NCI-H774 (cell line): ENCODE measurements at regions not wholly inside any gene's neighbourhood (a gene's known extent, or its start where the extent isn't known, plus 50 kb on each side); places are given as distances from the start of the nearest gene placed in this dataset.

Experiments
- DNase-seq: peaks from one replicate; lab custom pipeline; 2025; lab: John Stamatoyannopoulos, UW

DNA sequence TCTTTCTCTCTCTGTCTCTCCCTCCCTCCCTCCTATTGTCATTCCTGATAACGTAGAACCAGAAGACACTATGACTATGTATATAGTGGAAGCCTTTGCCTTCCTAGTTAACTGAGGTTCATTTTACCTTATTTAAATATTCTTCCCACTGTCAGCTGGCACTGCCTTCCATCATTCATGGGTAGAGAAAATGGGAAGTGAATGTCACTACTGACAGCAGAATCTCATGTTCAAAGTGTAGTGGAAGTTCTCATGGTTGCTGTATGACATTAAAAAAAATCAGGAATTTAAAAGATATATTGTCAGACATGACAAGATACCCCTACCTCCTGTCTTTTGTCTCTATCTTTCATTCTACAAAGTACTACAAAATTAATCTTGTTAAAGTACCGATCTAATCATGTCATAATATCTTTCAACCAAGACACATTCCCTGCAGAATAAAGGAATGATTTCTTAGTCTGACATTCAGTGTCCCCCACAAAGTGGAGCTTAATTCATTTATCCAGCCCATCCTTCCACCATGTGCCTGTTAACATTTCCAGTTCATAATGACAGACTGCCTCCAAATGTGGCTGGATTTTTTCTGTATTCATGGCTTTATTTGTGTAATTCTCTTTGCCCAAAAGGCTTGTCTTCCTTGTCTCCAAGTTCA, 250.1 kb upstream of the CDH20 start:
- no peak for DNase-seq

GRCh38 chr18:61085036-61085435, 248.2 kb upstream of the CDH20 start:
- DNase-seq, result no peak

- DNase-seq, result no peak
Measured at GRCh38 chr18:61085761-61086160, 247.5 kb upstream of the CDH20 start.

DNA sequence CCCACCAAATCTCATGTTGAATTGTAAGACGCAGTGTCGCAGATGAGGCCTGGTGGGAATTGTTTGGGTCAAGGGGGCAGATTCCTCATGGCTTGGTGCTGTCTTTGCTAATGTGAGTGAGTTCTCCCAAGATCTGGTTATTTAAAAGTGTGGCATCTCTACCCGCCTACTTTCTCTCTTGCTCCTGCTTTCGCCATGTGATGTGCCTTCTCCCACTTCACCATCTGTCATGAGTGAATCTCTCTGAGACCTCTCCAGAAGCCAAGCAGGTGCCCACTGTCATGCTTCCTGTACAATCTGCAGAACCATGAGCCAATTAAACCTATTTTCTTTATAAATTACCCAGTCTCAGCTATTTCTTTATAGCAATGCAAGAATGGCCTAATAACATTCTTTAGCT, 246.6 kb upstream of the CDH20 start:
- DNase-seq, result no peak

DNA sequence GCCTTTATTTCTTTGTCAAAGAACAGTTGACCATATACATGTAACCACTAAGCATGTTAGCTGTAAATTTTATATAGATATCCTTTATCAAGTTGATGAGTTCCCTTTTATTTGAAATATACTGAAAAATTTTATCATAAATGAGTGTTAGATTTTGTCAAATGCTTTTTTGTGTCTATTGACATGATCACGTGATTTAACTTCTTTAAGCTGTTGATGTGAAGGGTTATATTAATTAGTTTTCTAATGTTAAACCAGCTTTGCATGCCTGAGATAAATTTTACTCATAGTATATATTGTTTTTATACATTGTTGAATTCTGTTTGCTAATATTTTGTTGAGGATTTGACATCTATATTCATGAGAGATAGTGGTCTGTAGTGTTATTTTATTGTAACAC, 241.9 kb upstream of the CDH20 start:
- DNase-seq, result no peak

GRCh38 chr18:61093965-61094364, 239.3 kb upstream of the CDH20 start:
- DNase-seq, result peak; percentile 16

GRCh38 chr18:61096226-61096625, 237.0 kb upstream of the CDH20 start:
- no peak for DNase-seq

DNA sequence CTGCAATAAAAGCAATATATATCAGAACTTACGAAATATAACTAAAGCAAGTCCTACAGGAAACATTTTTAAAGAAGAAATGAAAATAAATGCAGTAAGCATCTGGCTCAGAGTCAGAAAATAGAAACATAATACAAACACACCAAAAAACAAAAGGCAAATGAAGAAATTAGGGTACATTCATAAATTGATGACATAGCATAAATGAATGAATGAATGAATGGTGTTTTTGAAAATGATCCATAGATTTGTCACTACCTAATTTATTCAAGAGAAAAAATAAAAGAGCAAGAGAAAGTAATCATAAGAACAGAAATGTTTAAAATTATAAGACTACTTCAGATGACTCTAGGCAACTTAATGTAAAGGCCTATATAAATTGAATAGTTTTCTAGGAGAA, 226.1 kb upstream of the CDH20 start:
- DNase-seq, result no peak

- no peak for DNase-seq
Measured at GRCh38 chr18:61108706-61109105, 224.5 kb upstream of the CDH20 start.

DNA sequence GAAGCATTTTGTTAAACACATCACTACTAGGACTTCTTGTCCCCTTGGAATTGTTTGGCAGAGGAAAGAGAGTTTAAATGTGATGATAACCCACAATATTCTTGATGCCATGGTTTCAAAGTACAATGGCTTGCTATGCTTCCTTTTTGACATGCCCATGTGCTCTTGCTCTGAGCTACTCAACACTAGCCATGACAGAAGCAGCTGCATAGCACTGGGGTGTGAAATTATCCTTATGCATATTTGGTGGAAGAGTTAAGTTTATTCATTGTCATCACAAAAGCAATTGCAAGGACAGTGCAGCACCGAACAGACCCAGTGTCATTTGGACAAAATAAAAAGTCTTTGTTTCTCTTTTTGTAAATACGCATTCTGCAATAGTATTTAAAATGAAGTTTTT, 209.9 kb upstream of the CDH20 start:
- DNase-seq, result no peak

GRCh38 chr18:61127714-61128467, 205.3 kb upstream of the CDH20 start:
- DNase-seq, result peak; percentile 23

- DNase-seq, result no peak
Measured at GRCh38 chr18:61129001-61129400, 204.2 kb upstream of the CDH20 start.

- no peak for DNase-seq
Measured at GRCh38 chr18:61132031-61132430, 201.2 kb upstream of the CDH20 start.

DNA sequence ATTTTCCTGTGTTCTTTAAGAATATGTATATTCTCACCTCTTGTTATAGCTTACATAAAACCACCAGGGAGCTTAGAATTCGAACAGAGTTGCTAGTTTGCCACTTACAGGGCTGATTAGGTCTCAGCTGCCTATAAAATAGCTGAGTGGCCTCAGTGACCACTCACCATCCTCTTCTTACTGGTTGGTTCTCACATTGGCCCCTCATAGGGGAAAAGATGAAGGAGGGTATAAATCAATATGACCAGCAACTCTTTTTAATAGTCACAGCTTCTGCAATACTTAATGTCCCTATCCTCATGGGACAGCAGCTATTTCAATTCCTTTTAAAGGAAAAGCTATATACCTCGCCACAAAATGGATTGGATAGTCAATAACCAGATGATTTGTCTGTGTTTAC, 199.4 kb upstream of the CDH20 start:
- DNase-seq, result no peak

- no peak for DNase-seq
Measured at GRCh38 chr18:61136711-61137251, 196.4 kb upstream of the CDH20 start.

- DNase-seq, result no peak
Measured at GRCh38 chr18:61141691-61142090, 191.5 kb upstream of the CDH20 start.

- DNase-seq, result no peak
Measured at GRCh38 chr18:61148322-61148721, 184.9 kb upstream of the CDH20 start.

- DNase-seq, result no peak
Measured at GRCh38 chr18:61149786-61150185, 183.4 kb upstream of the CDH20 start.

- DNase-seq, result no peak
Measured at GRCh38 chr18:61153571-61153970, 179.7 kb upstream of the CDH20 start.

GRCh38 chr18:61154866-61155265, 178.4 kb upstream of the CDH20 start:
- DNase-seq, result no peak

GRCh38 chr18:61155586-61155985, 177.6 kb upstream of the CDH20 start:
- DNase-seq, result no peak

GRCh38 chr18:61157451-61157850, 175.8 kb upstream of the CDH20 start:
- no peak for DNase-seq

DNA sequence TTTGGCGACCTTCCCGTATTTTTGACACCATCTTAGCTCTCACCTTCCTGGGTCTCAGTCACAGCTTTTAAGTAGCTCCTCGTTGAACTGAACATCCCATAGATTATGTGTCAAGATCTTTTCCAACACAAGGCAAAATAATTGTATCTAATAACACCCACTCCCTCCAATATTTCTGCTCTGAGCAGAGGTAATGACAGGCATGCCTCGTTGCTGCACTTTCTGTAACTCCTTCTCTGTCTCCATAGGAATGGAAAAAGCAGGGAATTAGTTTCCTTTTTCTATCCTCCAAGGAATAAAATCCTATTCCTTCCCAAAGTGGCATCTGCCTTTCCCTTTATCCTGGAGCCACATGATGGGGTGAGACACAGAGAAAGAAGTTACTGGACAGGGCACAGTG, 174.0 kb upstream of the CDH20 start:
- no peak for DNase-seq

GRCh38 chr18:61164321-61164720, 168.9 kb upstream of the CDH20 start:
- DNase-seq, result no peak
